ENCODE measurements at regions not wholly inside any gene's neighbourhood (a gene's known extent, or its start where the extent isn't known, plus 50 kb on each side); places are given as distances from the start of the nearest gene placed in this dataset.
"Not testable (repeated sequence)": the region's sequence is repeated elsewhere in the genome, so short reads cannot be mapped to it uniquely, and the experiment has no call there.

- DNase-seq (ENCODE audit: low read depth in 2 of 2), result no peak
Measured at GRCh38 chr3:152662157-152662556, 172.8 kb upstream of the P2RY1 start.

- DNase-seq (ENCODE audit: low read depth in 2 of 2), result no peak
Measured at GRCh38 chr3:152664766-152665165, 170.2 kb upstream of the P2RY1 start.

- no peak for DNase-seq (ENCODE audit: low read depth in 2 of 2)
Measured at GRCh38 chr3:152667267-152667666, 167.7 kb upstream of the P2RY1 start.

- no peak for DNase-seq (ENCODE audit: low read depth in 2 of 2)
Measured at GRCh38 chr3:152669560-152669959, 165.4 kb upstream of the P2RY1 start.

DNA sequence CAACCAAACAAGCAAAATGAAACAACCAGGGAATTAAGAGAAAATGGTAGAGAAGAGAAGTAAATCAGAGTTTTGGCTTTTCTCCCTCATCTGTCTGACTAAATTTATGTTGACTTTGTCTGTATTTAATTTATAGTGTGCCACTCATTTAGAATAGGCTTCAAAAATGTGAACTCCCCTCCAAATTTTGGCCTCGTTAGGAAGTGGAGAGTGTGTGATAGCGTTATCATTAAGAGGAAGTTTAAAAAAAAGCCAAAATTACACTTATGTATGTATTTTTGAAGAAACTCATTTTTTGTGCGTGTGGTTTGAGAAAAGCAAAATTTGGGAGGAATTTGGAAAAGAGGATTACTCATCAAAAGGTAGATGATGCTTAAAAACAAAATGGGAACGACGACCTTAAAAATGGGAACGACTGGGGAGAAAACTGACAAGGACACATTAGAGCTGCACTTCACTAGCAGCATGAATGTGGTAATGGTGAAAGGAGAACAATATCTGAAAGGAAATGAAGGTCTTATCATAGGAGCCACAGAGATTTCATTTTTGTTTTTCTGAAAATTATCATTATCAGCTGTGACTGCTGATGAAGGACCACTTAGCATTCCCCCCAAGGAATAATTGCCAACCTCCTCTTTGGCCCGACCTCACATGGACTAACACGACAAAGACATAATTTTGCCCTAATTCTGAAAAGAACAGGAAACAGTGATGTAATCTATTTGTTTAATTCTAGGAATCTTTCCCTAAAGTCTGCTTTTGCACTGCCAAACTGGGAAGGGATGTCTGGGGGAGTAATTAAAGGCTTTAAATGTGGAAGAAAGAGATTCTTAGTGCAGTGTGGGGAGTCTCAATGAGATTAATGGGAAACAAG is 163.2 kb upstream of the P2RY1 start:
- no peak for DNase-seq (ENCODE audit: low read depth in 2 of 2)

- DNase-seq (ENCODE audit: low read depth in 2 of 2), result no peak
Measured at GRCh38 chr3:152672320-152672649, 162.6 kb upstream of the P2RY1 start.

DNA sequence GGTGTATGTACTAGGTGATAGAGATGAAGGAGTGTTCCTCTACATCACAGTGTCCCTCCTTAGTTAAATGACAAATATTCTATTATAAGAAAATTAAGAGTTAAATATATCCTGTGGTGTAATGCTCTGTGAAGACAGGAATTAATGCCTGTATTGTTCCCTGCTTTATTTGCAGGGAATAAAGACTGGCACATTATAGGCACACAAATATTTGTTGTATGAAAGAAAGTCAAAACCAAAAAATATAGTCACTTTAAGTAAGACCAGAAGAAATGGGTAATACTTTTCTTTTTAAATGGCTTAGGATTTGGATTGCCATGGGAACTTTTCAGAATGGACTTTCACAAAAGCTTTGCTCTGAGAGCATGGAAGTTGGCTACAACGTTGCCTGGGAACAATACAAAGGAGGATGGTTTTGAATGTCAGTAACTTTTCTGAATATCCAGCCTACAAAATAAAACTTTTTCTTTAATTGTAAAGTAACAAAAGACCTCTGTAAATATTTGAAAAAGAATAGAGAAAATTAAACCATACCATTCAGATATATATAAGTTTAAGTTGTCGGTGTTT is 158.0 kb upstream of the P2RY1 start:
- DNase-seq (ENCODE audit: low read depth in 2 of 2), result no peak

DNA sequence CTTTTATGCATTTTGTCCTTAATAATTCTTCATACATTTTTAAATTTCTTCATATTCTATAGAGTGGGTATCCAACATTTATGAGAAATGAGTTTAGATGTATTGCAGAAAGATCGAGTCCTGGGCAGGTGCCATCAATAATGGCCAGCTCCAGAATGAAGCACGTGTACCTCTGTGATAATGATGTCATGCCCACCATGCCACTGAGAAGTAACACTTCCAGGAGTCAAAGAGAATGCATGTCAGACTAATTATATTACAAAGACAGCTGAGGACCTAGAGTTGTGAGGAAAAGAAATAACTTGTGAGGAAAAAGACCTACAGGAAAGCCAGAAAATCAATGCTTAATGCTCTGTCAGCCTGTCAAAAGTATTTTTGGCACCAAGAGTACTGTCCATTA is 157.4 kb upstream of the P2RY1 start:
- no peak for DNase-seq (ENCODE audit: low read depth in 2 of 2)

- no peak for DNase-seq (ENCODE audit: low read depth in 2 of 2)
Measured at GRCh38 chr3:152682477-152682876, 152.5 kb upstream of the P2RY1 start.

GRCh38 chr3:152683521-152683999 is 151.4 kb upstream of the P2RY1 start:
- DNase-seq (ENCODE audit: low read depth in 2 of 2), result no peak

GRCh38 chr3:152684279-152684678 is 150.7 kb upstream of the P2RY1 start:
- no peak for DNase-seq (ENCODE audit: low read depth in 2 of 2)

- no peak for DNase-seq (ENCODE audit: low read depth in 2 of 2)
Measured at GRCh38 chr3:152688313-152688712, 146.6 kb upstream of the P2RY1 start.

DNA sequence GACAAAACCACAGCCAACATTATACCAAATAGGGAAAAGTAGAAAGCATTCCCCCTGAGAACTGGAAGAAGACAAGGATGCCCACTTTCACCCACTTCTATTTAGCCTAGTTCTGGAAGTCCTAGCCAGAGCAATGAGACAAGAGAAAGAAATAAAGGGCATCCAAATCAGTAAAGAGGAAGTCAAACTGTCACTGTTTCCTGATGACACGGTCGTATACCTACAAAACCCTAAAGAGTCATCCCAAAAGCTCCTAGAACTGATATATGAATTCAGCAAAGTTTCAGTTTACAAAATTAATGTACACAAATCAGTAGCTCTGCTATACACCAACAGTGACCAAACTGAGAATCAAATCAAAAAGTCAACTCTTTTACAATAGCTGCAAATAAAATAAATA is 142.6 kb upstream of the P2RY1 start:
- not testable (repeated sequence) for DNase-seq (ENCODE audit: low read depth in 2 of 2)

DNA sequence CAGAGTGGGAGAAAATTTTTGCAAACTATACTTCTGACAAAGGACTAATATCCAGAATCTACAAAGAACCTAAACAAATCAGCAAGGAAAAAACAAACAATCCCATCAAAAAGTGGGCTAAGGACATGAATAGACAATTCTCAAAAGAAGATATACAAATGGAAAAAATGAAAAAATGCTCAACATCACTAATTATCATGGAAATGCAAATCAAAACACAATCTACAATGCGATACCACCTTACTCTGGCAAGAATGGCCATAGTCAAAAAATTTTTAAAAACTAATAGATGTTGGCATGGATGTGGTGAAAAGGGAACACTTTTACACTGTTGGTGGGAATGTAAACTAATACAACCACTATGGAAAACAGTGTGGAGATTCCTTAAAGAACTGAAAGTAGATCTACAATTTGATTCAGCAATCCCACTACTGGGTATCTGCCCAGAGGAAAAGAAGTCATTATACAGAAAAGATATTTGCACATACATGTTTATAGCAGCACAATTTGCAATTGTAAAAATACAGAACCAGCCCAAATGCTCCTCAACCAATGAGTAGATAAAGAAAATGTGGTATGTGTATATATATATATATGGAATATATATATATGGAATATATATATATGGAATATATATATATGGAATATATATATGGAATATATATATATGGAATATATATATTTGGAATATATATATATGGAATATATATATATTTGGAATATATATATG is 141.2 kb upstream of the P2RY1 start:
- not testable (repeated sequence) for DNase-seq (ENCODE audit: low read depth in 2 of 2)

GRCh38 chr3:152695840-152696239 is 139.1 kb upstream of the P2RY1 start:
- DNase-seq (ENCODE audit: low read depth in 2 of 2), result no peak

GRCh38 chr3:152696962-152697361 is 138.0 kb upstream of the P2RY1 start:
- no peak for DNase-seq (ENCODE audit: low read depth in 2 of 2)

- DNase-seq (ENCODE audit: low read depth in 2 of 2), result no peak
Measured at GRCh38 chr3:152703245-152703890, 131.6 kb upstream of the P2RY1 start.

GRCh38 chr3:152706991-152707713 is 127.8 kb upstream of the P2RY1 start:
- DNase-seq (ENCODE audit: low read depth in 2 of 2), result no peak

GRCh38 chr3:152709659-152710058 is 125.3 kb upstream of the P2RY1 start:
- DNase-seq (ENCODE audit: low read depth in 2 of 2), result no peak

GRCh38 chr3:152710549-152710948 is 124.4 kb upstream of the P2RY1 start:
- no peak for DNase-seq (ENCODE audit: low read depth in 2 of 2)

DNA sequence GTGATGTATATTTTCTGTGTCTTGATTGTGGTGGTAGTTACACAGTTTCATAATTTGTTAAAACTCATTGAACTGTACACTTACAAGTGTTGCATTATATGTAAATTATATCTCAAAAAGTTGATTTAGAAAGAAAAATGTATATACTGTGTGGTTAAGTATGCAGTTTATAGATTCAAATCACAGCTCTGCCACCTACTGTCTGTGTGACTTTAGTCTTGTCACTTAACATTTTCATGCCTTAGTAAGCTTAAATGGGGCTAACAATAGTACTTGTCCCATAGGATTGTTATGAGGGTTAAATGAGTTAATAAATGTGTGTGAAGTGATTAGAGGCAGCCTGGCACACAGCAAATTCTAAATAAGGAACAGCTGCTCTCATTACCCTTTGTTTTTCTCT is 120.9 kb upstream of the P2RY1 start:
- no peak for DNase-seq (ENCODE audit: low read depth in 2 of 2)

DNA sequence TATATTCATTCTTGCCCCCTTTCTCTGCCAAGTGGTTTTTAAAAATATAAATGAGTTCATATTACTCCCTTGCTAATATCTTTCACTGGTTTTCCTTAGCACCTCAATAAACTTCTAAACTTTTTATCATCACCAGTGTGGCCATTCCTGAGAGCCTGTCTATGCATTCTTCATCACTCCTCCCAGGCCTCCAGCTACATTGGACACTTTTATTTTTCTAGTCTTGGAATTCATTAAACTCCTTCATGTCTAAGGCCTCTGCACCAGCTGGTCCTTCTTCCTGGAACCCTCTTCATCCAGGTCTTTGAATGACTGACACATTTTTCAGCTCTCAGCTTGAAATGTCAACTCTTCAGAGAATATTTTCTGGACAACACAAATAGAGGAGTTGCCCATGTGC is 120.4 kb upstream of the P2RY1 start:
- DNase-seq (ENCODE audit: low read depth in 2 of 2), result no peak
